H4 (cell line): ENCODE measurements at regions not wholly inside any gene's neighbourhood (a gene's known extent, or its start where the extent isn't known, plus 50 kb on each side); places are given as distances from the start of the nearest gene placed in this dataset.
"Not testable (repeated sequence)": the region's sequence is repeated elsewhere in the genome, so short reads cannot be mapped to it uniquely, and the experiment has no call there.

ENCODE experiments used
- DNase-seq: peaks from one replicate; pipeline ENCODE4 v3.0.0-alpha.2; 2015; ENCODE audit warnings: low spot score

DNA sequence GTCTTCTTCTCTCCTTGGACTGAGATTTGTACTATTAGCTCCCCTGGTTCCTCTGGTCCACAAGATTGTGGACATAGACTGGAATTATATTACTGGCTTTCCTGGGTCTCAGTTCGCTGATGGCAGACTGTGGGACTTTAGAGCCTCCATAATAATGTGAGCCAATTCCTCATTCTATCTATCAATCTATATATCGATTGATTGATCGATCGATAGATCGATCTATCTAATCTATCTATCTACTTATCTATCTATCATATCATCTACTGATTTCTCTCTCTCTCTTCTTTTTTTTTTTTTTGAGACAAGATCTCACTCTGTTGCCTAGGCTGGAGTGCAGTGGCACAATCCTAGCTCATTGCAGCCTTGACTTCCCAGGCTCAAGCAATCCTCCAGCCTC lies 51.5 kb upstream of the DDR1 start:
- no peak for DNase-seq

DNA sequence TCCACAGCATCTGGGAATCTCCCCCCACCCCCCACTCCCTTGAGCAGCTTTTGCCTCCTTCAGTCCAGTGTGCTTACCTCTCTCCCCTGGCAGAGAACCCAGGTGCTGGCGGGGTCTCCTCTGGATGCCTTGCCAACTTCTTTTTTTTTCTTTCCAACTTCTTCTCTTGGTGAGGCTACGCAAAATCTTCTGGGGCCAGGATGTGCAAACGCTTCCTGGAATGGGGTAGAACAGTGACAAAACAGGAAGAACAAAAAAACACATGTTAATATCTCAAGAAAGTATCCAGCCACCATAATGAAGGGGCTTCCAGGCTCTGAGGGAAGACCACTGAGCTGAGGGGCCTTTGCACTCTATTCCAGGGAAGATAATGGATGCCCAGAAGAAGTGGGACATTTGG lies 53.9 kb upstream of the DDR1 start:
- DNase-seq, result no peak

DNA sequence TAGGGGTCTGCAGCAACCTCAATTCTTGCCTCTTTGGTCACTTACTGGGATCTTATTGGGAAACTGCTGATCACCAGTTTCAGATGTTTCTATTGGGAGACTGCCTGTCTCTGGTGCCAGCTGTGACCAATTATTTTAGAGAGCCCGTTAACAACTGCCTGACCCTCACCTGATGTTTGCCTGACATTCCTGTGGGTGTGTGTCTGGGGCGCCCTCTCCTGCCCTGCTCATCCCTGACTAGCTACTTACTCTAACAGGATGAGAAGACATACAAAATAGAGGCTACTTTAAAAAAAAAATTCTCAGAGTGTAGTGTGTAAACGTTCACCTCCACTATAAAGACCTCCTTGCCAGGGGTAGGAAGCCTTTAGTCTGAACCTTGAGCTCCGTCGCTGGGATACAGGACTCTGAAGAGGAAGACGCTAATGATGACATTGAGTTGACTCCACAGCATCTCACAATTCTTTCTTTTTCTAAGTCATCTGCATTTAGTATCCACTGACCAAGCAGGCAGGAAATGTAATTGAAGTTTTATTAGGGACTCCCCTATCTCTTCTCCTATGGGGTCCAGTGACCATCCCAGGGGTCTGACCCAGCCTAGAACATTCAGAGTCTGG lies 54.6 kb upstream of the DDR1 start:
- no peak for DNase-seq

DNA sequence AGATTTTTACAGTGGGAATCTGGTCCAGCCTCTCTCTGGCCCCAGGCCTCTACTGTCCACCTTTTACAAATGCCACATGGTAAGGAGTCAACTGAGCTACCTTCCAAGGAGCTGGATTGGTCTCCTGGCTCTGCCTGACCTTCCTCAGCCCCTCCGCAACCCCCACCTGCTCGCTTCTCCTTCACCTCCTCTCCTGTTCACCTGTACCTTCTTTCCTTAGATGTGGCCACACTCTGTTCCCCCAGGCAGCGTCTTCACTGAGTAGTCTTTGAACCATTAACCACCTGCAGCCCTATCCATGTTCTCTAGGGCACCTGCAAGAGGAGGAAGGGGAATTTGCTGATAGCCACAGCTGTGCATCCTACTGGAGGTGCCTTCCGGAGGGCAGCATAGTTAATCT lies 55.3 kb upstream of the DDR1 start:
- no peak for DNase-seq

DNA sequence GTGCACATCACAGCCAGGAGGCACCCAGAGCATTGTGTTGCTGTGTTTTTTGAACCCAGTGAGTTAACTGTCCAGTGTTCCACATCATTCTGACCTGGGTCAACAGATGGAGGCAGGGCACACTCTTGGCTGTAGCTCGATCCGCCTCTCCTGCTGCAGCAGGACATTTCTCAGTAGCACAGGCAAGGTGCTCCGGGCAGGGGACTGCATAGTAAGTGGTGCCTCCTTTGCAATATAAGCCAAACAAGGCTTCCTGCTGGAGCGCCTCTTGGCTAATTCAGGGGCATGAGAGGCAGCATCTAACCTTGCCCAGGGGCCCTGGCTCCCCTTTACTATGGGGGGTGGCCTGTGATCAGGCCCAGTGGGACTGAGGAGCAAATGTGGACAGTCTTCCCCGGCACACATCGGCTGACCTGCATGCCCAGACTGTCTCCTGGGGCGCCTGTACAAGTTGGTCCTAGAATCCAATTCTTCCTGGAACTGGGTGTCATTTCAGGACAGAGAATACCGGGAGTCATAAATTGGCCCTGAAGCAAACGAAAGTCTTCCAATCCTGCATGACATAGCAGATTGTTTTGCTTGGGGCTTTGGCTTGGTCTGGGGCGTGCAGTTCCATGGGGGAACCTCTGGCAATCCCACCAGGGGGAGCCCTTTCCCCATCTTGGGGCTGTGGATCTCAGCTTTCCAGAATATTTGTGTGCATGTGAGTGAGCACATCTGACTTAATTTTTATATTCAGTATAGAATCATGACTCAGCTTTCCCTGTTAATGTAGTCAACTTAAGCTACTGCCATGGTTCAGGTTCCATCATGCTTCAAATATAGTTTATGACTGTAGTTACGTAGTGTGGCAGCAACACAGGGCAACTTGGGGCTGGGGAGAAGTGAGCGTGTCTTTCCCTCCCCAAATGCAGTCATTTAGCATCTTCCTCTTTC lies 56.0 kb upstream of the DDR1 start:
- DNase-seq, result peak; percentile 86

DNA sequence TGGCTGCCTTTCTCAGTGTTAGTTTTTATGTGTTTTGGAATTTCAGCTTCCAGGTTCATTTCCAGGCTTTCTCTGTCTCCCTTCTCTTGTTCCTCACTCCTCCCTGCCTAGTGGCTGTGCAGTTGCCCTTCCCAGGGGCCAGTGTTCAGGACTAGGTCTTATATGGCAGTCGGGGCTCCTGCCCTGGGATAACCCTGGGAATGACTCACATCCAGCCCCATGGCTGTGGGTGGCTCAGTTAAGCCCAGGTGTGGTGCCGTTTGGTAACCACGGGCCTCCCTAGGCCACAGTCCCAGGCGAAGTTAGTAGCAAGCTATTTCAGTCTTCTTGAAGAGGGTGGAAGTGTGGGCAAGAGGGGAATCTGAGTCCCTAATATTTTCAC lies 57.4 kb upstream of the DDR1 start:
- peak; percentile 67 for DNase-seq

DNA sequence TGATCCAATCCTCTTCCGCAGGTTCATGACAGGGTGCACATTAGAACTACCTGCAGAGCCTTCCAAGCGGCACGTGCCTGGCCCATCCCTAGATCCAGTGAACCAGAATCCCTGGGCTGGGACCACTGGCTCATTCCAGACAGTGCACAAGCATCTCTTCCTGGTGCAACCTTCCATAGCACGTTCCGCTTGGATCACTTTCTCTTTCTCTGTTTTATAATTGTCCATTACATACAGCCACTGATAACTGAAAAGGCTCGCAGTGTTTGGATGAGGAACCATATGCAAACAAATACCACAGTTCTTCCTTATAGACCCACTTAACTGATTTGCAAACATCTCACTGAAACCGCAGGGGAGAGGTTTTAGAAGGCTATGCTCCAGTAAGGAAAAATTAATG lies 59.6 kb upstream of the DDR1 start:
- DNase-seq, result no peak

DNA sequence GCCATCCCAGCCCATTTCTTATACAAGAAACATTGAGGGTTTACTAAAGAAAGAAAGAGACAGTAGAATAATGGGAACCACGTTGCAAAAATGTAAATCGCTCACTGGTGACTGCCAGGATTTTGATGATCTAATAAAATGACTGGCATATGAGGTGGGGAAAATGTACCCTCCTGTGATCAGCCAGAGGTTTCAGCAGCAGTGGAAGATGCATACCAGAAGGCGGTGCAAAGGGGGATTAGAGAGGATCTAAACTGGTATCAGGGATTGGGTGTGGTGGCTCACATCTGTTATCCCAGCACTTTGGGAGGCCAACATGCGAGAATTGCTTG lies 60.8 kb upstream of the DDR1 start:
- DNase-seq, result no peak

DNA sequence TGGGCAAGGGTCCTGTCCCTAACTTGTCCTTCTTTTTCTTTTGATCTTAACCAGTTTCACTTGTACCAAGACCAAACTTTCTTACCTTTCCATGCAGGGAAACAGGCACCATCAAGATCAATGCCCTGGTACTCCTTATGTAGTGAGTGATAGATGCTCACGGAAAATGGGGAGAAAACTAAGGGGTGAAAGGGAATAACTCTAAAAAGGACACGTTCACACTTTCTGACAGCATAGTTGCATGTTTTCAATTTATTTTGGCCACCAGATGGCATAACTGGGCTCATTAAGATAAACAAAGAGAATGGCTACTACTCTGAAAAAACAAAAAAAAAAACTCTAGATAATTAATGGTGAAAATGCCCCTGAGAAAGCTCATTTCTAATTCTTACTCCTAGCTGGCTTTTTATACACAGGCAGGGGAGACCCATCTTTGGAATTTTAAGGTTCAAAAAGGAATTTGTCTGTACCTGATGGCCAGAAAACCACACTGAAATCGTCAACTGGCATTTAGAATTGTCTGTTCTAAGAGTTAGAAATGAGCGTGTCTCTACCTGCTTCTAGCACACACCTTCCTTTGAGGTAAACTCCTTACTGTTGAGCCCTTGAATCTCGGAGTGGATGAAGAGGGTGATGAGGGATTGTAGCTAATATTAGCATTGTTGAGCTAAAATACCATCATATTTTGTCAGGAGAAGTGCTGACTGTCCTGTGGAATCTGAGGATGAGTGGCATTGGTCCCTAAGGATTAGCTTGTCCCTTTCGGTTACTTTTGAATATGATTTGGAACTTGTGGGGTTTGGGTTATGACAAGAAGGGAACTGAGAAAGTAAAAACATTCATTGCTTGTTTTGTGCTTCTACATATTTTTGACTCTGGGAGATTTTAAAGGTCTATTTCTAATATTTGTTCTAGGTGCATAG lies 62.2 kb upstream of the DDR1 start:
- DNase-seq, result peak; percentile 50

DNA sequence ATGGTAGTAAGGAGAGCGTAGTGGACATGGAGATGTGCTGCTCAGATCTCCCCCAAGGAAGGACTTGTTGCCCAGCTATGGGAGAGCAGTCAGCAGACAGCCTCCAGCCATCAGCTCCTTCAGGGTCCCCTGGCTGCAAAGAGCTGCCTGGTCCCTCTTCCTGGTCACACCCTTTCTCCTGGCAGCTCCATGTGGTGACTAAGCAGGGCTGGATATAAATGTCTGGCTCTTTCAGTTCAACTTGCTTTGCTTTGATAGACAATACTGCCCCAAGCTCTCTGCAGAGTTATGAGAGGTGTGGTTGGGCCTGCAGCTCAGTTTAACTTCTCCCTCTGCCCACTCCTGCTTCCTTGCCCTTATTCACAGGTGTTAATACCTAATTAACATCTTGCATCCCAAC lies 64.1 kb upstream of the DDR1 start:
- DNase-seq, result peak; percentile 74

DNA sequence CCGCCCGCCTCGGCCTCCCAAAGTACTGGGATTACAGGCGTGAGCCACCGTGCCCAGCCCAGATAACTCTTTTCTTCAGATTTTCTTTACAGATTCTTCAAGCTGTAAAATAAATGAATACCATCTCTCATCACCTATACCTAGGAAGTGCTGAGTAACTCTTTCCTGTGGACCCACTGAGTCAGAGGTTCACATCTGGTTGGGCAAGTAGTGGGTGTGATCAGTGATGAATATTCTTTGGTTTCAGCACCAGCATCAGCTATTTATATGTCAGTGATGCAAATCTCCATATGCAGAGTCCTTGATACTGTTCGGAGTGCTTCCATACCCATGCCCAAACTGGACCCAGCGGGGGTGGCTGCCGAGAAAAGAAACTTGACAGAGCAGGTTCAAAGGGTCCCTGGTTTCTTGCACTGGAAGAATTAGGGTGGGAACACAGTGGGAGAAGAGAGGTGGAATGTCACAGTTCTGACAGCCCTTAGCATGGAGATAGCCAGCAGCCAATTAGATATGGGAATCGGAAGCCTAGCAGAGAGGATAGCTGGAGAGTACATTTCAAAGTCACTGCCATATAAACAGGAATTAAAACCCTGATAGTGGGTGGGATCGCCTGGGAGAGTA lies 64.9 kb upstream of the DDR1 start:
- DNase-seq, result no peak

DNA sequence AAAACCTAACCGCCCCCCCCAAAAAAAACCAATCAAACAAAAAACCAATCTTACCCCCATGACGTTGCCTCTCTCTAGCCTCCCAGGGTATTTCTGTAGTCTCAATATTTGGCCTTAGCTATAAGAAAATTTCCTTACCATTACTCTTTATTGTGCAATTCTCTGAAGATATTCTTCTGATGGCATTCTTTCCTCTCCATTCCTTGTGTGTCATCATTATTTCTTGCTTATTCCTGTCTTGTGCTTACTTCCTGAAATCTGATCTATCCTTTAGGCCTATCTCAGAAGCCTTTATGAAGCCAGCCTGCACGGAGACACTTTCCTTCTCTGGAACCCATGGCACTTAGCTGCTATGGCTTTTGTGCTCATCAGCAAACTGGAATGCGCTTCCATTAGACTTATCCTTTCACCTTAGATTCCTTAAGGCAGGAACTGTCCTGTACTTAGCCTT lies 65.9 kb upstream of the DDR1 start:
- peak; percentile 53 for DNase-seq

DNA sequence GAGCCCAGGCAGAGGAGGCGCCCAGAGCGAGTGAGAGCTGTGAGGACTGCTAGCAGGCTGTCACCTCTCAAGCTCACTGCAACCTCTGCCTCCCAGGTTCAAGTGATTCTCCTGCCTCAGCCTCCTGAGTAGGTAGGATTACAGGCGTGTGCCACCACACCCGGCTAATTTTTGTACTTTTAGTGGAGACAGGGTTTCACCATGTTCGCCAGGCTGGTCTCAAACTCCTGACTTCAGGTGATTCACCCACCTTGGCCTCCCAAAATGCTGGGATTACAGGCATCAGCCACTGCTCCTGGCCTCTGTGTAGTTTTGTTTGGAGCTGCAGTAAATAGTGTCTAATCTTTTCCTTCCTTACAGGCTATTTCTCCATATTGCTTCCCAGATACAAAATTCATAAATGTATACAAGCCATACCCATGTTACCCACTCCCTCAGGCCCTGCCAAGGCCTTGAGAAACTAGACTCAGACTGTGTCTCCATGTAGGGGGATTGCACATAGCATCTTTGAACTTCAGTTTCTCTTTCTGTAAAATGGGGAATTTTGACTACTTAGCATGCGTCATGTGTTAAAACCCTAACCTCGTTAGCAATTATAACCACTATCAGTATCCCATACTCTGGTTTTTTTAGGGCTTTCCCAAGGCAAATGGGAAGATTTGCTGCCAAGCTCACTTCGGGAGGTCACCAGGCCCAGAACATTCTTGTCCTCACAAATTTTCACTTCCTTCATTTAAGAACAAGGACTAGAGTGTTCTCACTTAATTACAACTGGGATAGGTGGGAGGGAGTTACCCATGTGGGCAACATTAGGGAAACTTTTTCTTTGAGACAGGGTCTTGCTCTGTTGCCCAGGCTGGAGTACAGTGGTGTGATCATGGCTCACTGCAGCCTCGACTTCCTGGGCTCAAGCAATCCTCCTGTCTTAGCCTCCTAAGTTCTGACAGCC lies 67.3 kb upstream of the DDR1 start:
- DNase-seq, result no peak

DNA sequence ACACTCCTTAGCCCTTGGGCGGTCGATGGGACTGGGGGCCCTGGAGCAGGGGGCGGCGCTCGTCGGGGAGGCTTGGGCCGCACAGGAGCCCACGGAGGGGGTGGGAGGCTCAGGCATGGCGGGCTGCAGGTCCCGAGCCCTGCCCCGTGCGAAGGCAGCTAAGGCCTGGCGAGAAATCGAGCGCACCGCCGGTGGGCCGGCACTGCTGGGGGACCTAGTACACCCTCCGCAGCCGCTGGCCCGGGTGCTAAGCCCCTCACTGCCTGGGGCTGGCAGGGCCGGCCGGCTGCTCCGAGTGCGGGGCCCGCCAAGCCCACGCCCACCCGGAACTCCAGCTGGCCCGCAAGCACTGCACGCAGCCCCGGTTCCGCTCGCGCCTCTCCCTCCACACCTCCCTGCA lies 68.0 kb upstream of the DDR1 start:
- not testable (repeated sequence) for DNase-seq

DNA sequence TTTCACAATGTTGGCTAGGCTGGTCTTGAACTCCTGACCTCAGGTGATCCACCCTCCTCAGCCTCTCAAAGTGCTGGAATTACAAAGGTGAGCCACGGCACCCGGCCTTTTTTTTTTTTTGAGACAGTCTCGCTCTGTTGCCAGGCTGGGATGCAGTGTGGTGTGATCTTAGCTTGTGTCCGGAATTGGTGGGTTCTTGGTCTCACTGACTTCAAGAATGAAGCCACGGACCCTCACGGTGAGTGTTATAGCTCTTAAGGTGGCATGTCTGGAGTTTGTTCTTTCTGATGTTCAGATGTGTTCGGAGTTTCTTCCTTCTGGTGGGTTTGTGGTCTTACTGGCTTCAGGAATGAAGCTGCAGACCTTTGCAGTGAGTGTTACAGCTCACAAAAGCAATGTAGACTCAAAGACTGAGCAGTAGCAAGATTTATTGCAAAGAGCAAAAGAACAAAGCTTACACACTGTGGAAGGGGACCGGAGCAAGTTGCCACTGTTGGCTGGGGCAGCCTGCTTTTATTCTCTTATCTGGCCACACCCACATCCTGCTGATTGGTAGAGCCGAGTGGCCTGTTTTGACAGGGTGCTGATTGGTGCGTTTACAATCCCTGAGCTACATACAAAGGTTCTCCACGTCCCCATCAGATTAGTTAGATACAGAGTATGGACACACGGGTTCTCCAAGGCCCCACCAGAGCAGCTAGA lies 69.1 kb upstream of the DDR1 start:
- DNase-seq, result not testable (repeated sequence)

DNA sequence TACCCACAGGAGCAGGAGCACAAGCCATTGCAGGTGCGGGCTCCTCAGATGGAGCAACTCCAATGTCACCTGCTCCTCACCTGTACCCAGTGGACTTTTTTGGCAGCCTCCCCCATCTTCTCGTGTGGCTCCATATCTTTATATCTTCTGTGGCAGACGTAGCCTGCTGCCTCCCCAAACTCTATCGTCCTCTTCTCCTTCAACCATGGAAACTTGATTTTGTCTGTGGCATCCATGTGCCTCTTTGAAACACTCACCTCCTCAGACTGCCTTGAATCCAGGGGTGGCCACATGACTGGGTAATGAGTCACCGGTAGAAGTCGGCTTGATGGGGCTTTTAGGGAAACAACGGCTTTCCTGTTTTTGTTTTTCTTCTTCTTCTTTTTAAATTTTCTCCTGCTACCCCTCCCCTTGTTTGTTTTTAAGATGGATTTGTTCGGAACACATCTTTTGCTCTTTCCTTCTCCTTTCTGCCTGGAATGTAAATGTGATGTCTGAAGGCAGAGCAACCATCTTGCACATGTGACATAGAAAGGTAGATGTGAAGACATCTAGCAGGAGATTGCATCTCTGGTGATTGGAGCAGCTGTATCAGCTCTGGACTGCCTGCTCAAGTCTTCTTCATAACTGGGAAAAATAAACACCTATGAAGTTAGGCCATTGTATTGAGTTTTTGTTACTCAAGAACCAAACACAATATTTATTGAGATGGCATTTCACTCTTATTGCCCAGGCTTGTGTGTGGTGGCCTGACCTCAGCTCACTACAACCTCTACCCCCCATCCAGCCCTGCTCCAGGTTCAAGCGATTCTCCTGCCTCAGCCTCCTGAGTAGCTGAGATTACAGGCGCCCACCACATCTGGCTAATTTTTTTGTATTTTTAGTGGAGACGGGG lies 69.9 kb upstream of the DDR1 start:
- peak; percentile 45 for DNase-seq

DNA sequence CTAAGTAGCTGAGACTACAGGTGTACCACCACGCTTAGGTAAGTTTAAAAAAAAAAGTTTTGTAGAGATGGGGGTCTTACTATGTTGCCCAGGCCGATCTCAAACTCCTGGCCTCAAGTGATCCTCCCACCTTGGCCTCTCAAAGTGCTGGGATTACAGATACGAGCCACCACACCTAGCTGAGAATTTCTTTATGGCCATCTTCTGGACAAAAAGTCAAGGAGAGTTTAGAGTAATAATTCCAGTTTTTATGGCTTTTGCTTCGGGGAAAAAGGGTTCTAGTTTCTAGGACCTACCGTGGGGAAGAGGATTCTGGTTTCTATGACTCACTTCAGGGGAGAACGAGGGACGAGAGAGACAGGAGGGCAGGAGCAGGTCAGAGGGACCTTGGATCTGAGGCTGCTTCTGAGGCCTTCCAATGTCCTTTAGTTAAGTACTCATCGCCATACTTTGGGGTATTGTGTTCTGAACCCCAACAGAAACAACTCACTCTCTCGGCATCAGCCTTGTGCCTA lies 69.3 kb upstream of the IER3 start:
- no peak for DNase-seq

DNA sequence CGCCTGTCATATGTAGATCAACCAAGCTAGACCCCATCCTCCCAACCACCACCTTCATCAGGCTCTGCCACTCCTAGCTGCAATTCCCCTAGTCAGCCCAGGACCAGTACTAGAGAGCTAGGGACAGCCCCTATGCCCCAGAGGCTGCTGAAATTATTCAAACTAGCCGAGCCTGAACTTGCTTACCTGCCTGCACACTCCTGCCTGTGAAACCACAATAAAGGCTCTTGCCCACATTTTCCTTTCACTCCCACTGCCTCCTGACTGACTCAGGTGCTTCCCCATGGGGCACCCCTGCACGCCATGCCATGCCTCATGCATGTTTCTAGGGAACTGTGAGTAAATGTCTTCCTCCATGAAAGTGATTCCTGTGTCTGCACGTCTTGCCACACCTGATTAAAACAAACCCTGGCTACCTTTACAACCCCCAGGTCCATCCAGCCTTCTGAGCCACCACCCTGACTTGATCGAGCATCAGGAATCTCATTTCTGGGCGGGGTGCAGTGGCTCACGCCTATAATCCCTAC lies 66.5 kb upstream of the IER3 start:
- no peak for DNase-seq

DNA sequence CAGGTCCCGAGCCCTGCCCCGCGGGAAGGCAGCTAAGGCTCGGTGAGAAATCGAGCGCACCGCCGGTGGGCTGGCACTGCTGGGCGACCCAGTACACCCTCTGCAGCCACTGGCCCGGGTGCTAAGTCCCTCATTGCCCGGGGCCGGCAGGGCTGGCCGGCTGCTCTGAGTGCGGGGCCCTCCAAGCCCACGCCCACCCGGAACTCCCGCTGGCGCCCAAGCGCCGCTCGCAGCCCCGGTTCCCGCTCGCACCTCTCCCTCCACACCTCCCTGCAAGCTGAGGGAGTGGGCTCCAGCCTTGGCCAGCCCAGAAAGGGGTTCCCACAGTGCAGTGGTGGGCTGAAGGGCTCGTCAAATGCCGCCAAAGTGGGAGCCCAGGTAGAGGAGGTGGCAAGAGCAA lies 63.2 kb upstream of the IER3 start:
- DNase-seq, result not testable (repeated sequence)
